HG03103 (cell line): ENCODE measurements at regions not wholly inside any gene's neighbourhood (a gene's known extent, or its start where the extent isn't known, plus 50 kb on each side); places are given as distances from the start of the nearest gene placed in this dataset.

Experiments used
- ATAC-seq: cut with Tn5 transposase; IDR thresholded peaks from one replicate; pipeline ENCODE4 v1.9.1; 2021; ENCODE audit warnings: low read depth; ENCODE audit not compliant: unreplicated experiment

DNA sequence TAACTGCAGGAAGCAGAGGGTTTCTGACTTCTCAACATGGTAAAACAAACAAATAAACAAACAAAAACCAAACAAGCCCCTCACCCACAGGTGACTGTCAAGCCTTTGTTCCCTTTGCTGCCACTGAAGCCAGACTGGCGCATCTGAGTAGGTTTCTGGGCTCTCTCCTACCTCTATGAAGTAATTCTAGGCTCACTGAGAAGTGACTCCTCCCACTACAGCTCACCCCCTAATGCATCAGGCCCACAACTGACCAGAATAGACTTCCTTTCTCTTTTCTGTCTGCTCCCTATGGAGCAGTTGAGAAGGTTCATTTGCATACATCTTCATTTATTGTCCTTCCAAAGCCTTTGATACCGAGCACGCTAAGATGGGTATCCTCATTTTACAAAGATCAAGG is 77.0 kb upstream of the CCL2 start:
- no peak for ATAC-seq

- no peak for ATAC-seq
Measured at GRCh38 chr17:34182036-34182803, 72.9 kb upstream of the CCL2 start.

DNA sequence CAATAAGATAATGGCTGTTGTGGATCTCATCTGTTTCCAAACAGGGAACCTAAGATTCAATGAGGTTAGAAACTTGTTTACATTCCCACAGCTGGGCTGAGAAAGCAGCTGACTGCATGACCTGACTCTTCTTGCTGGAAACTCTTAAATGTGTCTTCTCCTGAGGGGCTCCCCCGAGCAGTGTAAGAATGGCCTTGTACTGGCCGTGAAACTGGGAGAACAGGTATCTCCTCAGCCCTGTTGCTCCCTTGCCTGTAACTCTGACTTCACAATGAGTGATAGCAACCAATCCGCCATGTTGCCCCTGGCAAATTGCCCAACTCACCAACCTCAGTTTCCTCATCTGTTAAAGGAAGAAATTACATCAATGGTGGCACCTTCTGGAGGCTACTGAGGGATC is 59.1 kb upstream of the CCL2 start:
- ATAC-seq = no peak

DNA sequence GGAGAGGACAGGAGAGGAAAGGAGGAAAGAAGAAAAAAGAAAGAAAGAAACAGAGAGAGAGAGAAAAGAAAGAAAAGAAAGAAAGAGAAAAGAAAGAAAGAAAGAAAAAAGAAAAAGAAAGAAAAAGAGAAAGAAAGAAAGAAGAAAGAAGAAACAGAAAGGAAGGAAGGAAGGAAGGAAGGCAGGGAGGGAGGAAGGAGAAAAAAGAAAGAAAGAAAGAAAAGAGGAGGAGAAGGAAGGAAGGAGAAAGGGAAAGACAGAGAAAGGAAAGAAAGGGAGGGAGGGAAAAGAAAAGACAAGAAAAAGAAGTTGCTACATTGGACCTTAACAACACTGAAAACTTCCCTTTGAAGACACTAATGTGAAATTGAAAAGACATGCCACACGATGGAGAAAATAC is 56.6 kb upstream of the CCL2 start:
- no peak for ATAC-seq

GRCh38 chr17:34199454-34199853 is 55.6 kb upstream of the CCL2 start:
- ATAC-seq = no peak

DNA sequence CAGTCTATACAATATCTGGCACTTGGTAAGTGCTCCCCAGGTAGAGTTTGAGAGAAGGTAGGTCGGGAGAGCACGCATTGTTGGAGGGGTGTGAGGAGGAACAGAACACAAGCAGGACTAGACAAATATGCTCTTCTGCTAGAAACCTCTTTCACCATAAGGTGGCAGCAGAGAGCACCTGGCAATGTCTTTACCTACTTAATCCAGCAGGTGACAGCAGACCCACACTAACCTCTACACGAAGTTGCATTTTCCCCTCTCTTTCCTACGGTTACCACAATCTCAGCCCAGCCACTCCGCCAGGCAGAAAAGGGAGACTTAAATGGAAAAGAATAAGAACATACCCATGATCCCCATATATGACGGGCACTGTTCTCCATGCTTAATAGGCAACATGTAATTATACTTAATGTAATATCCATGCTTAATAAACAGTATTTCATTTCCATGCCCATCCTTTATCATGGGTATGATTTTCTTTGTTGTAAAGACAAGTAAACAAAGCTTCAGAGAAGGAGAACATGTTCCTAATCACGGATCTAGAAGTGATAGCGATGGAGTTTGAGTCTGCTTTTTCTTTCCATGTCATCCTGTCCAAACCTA is 55.1 kb upstream of the CCL2 start:
- no peak for ATAC-seq

DNA sequence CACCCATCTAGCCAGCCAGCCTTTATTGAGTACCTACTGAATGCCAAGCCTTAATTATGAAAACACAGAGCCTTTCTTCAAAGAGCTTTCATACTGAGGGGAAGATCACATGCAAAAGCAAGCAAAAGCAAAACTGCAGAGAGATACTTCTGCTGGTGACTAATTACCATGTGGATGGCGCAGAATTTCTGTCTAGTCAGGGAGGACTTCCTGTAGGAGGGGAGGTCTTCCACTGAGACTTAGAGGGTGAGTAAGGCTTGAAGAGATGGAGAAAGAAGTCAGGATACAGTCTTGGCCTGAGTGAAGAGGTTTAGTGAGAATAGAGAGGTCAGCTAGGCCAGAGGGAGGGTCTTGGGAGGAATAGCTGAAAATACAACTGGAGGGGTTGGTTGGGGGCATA is 53.9 kb upstream of the CCL2 start:
- ATAC-seq = no peak

DNA sequence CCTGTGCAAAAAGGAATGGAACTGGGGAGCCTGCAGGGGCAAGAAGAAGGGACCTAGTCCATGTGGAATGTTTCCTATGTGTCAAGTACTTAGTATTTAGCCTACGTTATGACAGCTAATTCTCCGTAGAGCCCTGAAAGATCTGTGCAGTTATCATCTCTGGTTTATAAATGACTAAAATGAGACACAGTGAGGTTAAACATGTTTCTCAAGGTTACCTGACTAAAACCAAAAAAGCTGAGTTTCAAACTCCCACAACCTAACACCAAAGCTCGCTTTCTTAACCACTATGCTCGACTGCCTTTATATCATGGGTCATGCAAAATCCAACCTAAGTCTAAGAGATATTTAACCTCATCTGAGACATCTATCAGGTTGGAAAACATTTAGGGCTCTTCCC is 53.3 kb upstream of the CCL2 start:
- ATAC-seq = no peak

DNA sequence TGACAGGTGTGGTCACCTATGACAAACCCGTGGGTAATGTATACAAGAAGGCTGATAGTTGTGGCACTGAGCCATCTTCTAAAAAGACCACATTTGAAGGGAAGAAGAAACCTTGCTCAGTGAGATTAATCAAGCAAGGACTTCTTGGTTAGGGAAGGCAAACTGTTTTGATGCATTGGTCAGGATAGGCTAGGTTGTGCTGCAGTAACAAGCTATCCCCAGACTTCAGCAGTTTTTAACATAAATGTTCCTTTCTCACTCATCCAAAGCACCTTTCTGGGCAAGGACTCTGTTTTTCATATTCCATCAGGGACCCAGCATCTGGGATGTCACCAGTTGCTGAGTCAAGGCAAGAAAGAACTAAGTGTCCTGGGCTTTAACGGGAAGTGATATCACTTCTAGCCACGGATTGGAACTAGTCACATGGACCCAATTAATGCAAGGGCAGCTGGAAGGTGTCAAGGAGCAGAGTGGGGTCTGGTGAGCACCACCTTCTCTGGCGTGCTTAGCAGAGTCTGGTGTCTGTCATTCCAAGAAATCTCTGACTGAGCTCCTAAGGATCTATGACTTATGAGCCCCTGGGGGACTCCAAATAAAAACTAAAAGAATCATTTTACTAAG is 52.0 kb upstream of the CCL2 start:
- ATAC-seq = no peak

DNA sequence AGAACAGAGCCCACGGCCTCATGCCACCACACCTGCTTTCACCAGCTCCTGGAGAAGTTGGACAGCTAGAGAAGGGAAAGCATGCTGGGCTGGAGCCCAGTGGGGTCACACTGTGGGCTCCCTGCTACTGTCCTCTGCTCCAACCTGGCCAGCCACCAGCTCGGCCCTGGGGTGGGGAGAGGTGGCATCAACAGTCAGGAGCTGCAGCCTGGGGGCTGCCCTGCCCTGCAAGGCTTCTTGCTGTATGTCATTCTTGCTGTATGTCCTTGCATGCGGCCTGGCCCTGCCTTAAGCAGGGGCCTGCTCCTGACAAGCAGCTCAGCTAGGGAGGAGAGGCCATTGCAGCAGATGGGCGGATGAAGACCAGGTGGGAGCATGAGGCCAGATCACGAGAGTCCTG is 50.7 kb upstream of the CCL2 start:
- no peak for ATAC-seq
